Keratinocyte (primary cell): ENCODE measurements at regions not wholly inside any gene's neighbourhood (a gene's known extent, or its start where the extent isn't known, plus 50 kb on each side); places are given as distances from the start of the nearest gene placed in this dataset.

Experiments used
- EZH2 ChIP-seq: IDR thresholded peaks from one replicate; pipeline ENCODE4 v1.6.1; 2012; ENCODE audit warnings: inconsistent platforms, mild to moderate bottlenecking, low read length, moderate library complexity
- TF ChIP-seq, protein P1 (sequence below), 3 experiments: IDR thresholded peaks in 1 of 3; conservative IDR thresholded peaks in 1 of 3; optimal IDR thresholded peaks in 1 of 3; 2 replicates in 2 of 3; 3 replicates in 1 of 3; pipeline versions ENCODE3 to v1.5.1; 2011; ENCODE audit warnings: low read length in 3 of 3, mild to moderate bottlenecking in 3 of 3, moderate library complexity in 2 of 3, control low read depth in 1 of 3, inconsistent platforms in 1 of 3; ENCODE audit not compliant: insufficient read depth in 2 of 3; ENCODE audit errors: extremely low read depth in 1 of 3

DNA sequence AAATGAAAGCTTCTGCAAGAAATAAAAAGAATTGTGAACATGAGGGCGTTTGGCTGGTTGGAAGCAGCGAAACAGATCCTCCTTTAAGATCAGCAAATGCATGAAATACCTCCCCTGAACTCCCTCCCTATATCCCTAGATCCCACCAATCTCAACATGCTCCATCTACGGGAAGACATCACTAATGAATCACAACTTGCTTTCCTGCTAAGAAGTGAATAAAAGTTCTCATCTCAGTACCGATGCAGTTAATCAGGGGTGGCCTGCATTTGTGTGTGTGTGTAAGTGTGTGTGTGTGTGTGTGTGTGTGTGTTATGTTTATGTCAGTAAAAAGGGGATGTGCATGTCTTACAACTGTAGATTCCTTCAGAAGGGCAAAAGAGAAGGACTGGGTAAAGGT is 238.7 kb downstream of the LIG4 start:
- TF ChIP-seq, protein P1, sequence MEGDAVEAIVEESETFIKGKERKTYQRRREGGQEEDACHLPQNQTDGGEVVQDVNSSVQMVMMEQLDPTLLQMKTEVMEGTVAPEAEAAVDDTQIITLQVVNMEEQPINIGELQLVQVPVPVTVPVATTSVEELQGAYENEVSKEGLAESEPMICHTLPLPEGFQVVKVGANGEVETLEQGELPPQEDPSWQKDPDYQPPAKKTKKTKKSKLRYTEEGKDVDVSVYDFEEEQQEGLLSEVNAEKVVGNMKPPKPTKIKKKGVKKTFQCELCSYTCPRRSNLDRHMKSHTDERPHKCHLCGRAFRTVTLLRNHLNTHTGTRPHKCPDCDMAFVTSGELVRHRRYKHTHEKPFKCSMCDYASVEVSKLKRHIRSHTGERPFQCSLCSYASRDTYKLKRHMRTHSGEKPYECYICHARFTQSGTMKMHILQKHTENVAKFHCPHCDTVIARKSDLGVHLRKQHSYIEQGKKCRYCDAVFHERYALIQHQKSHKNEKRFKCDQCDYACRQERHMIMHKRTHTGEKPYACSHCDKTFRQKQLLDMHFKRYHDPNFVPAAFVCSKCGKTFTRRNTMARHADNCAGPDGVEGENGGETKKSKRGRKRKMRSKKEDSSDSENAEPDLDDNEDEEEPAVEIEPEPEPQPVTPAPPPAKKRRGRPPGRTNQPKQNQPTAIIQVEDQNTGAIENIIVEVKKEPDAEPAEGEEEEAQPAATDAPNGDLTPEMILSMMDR (optimal IDR thresholded peaks at IDR 0.05 in 1 of 3, IDR thresholded peaks at IDR 0.05 in 1 of 3, conservative IDR thresholded peaks at IDR 0.05 in 1 of 3; ENCODE audit: extremely low read depth in 1 of 3, insufficient read depth in 2 of 3, low read length in 3 of 3): no peak
- no peak for TF ChIP-seq EZH2
